Heart right ventricle (tissue), 16 donors: ENCODE measurements at regions not wholly inside any gene's neighbourhood (a gene's known extent, or its start where the extent isn't known, plus 50 kb on each side); places are given as distances from the start of the nearest gene placed in this dataset.
A peak's percentile ranks its signal among the peaks of the same experiment; 100 is the strongest.

Experiments
- ATAC-seq, 8 donors: fragments of 200-7000 bp; cut with Tn5 transposase; one replicate each; pipeline ENCODE4 v1.9.1; 2020; ENCODE audit warnings: mild to moderate bottlenecking in 8 of 8, moderate library complexity in 8 of 8, moderate number of reproducible peaks in 1 of 8
- DNase-seq, 2 donors: peaks; one replicate each; pipeline ENCODE4 v3.0.0-alpha.2; 2020
- H3K27ac ChIP-seq, 10 donors: fragments of 200-600 bp; sonication (generic) in 2 of 10; one replicate each; pipeline versions ENCODE4 v1.5.0 to v1.8.0; 2020 to 2022; ENCODE audit warnings: mild to moderate bottlenecking in 3 of 10
- H3K27me3 ChIP-seq, 7 donors: fragments of 200-600 bp; one replicate each; pipeline ENCODE4 v1.8.0; 2021 to 2022; ENCODE audit warnings: mild to moderate bottlenecking in 2 of 7
- H3K36me3 ChIP-seq, 9 donors: fragments of 200-600 bp; sonication (generic) in 1 of 9; one replicate each; pipeline versions ENCODE4 v1.5.0 to v1.8.0; 2020 to 2022; ENCODE audit warnings: mild to moderate bottlenecking in 2 of 9
- H3K4me1 ChIP-seq, 9 donors: fragments of 200-600 bp; sonication (generic) in 1 of 9; one replicate each; pipeline versions ENCODE4 v1.5.0 to v1.8.0; 2020 to 2022; ENCODE audit warnings: mild to moderate bottlenecking in 4 of 9
- H3K4me3 ChIP-seq, 10 donors: fragments of 200-600 bp; sonication (generic) in 2 of 10; one replicate each; pipeline versions ENCODE4 v1.5.0 to v1.8.0; 2020 to 2022; ENCODE audit warnings: mild to moderate bottlenecking in 7 of 10, moderate library complexity in 2 of 10
- H3K9me3 ChIP-seq, 11 donors: fragments of 200-600 bp in 10 of 11; sonication (generic) in 2 of 11; one replicate each; pipeline versions ENCODE4 v1.5.0 to v1.8.0; 2013 to 2022; ENCODE audit warnings: mild to moderate bottlenecking in 2 of 11, control low read depth in 1 of 11, moderate library complexity in 1 of 11
- CTCF ChIP-seq, 9 donors: fragments of 200-600 bp; sonication (generic) in 2 of 9; IDR thresholded peaks; one replicate each; pipeline versions ENCODE4 v1.5.0 to v1.8.0; 2021 to 2022; ENCODE audit warnings: antibody characterized with exemption in 9 of 9, mild to moderate bottlenecking in 5 of 9, moderate library complexity in 1 of 9
- WGBS, 2 donors: extraction: QIAGEN DNeasy Blood & Tissue Kit; methylation state at CpG; one replicate each; pipeline ENCODE4 v1.1.7; 2013; ENCODE audit warnings: inconsistent platforms in 1 of 2; 5-methylcytosine and 5-hydroxymethylcytosine counted together
- intact Hi-C, 10 donors: fragments of 100-400 bp; cut with DNase I; formaldehyde crosslinking; loops; one replicate each; pipeline versions ENCODE4 v1.11.1 to v1.14.2; 2022
- donor health status: Arrhythmogenic right ventricular cardiomyopathy.
- donor health status: ischemic (EF 13 %, LVEDD 7.1; RV severe dilation, severe dysfunction).
- donor health status: healthy with polysubstance abuse.
- donor health status: DM: no; HTN: yes; CAD: no.
- donor health status: DM: no; HTN: no; CAD: no.
- donor health status: ischemic (EF 25% LVEDD 6.9; RV normal size, moderate dysfunction).
- donor health status: ischemic (EF 25% LVEDD 5.7; RV mildly dilated, moderate dysfunction).
- donor health status: healthy.
- donor health status: DM: yes; HTN: yes; CAD: no.
- donor health status: Ischemic cardiomyopathy.
- donor health status: ischemic (EF 35%, LVEDD 5.7; RV mildly dilated, moderate dysfunction).
- donor health status: nonischemic (EF 11% LVEDD 7.7; RV severe dilation, severe dysfunction).
- donor health status: DM: yes; HTN: yes; CAD: no.
- donor health status: PGD.
- donor health status: ischemic (EF 29% LVEDD 5.4; RV normal size, mild dysfunction).
- donor health status: nonischemic (EF 23%, LVEDD 6.1; RV moderate dilation, normal function).

- DNase-seq: no peak
- no peaks in the 10 kb centered on the region for H3K27me3 ChIP-seq
These were observed 119.4 kb upstream of the VLDLR start for GRCh38 chr9:2502210-2502609.

GRCh38 chr9:2502760-2503159 is 118.8 kb upstream of the VLDLR start:
- Histone ChIP-seq H3K36me3 (no peaks in the 10 kb centered on the region), H3K9me3 (no peaks in the 10 kb centered on the region), H3K4me3 (no peak overlapping the region), H3K27ac (no peak overlapping the region), H3K4me1 (peaks cover 0 to 30% (median 6%) of the 10 kb centered on the region in 9 donors), H3K27me3 (no peaks in the 10 kb centered on the region)
- TF ChIP-seq CTCF (IDR thresholded peaks at IDR 0.05): no peak
- intact Hi-C loops: loop anchor here in 1 of 10 donors (2.0 kb wide), 1 partner anchor 24 kb away; no protein-coding TSS in a partner anchor
- WGBS, 2 donors: 88 to 91% methylated on average over 2 of the region's 2 CpGs
- no peak for DNase-seq
- ATAC-seq: no peak

More at GRCh38 chr9:2502210-2502609, 119.4 kb upstream of the VLDLR start:
- Histone ChIP-seq H3K9me3 (no peaks in the 10 kb centered on the region), H3K27ac (no peak overlapping the region), H3K4me3 (no peak overlapping the region), H3K36me3 (no peaks in the 10 kb centered on the region), H3K4me1 (peaks cover 0 to 34% (median 8%) of the 10 kb centered on the region in 9 donors)
- WGBS, 2 donors: 96 to 99% methylated on average over 3 of the region's 3 CpGs
- intact Hi-C loops: loop anchor here in 1 of 10 donors (2.0 kb wide), 1 partner anchor 25 kb away; no protein-coding TSS in a partner anchor
- no peak for ATAC-seq
- TF ChIP-seq CTCF (IDR thresholded peaks at IDR 0.05): no peak

- H3K27ac ChIP-seq: peak overlapping the region in 1 of 10 donors; percentile 47
- no peak overlapping the region for H3K4me3 ChIP-seq
- ATAC-seq: peak in 4 of 8 donors; percentile 33 to 88 (median 68)
- H3K9me3 ChIP-seq: no peaks in the 10 kb centered on the region
- intact Hi-C loops: no loop called here
- H3K36me3 ChIP-seq: no peaks in the 10 kb centered on the region
- no peak for TF ChIP-seq CTCF (IDR thresholded peaks at IDR 0.05)
- H3K4me1 ChIP-seq: peaks cover 0 to 23% (median 6%) of the 10 kb centered on the region in 9 donors
- 40 to 44% methylated on average over 3 of the region's 3 CpGs for WGBS, 2 donors
- DNase-seq: no peak
- H3K27me3 ChIP-seq: no peaks in the 10 kb centered on the region
These were observed 115.3 kb upstream of the VLDLR start for GRCh38 chr9:2506321-2506720.

- no peak overlapping the region for H3K27ac ChIP-seq
- H3K27me3 ChIP-seq: no peaks in the 10 kb centered on the region
- no peak for DNase-seq
- intact Hi-C loops: no loop called here
- H3K9me3 ChIP-seq: peaks cover 0 to 15% (median 0%) of the 10 kb centered on the region in 11 donors
- H3K36me3 ChIP-seq: peaks cover 0 to 17% (median 0%) of the 10 kb centered on the region in 9 donors
- WGBS, 2 donors: 96 to 97% methylated on average over 6 of the region's 6 CpGs
- ATAC-seq: no peak
- no peak for TF ChIP-seq CTCF (IDR thresholded peaks at IDR 0.05)
- no peak overlapping the region for H3K4me3 ChIP-seq
- H3K4me1 ChIP-seq: peaks cover 0 to 5% (median 0%) of the 10 kb centered on the region in 9 donors
These were observed 98.0 kb upstream of the VLDLR start for GRCh38 chr9:2523591-2523990.
